Stimulated activated CD4-positive, alpha-beta T cell treated with anti-CD3 and anti-CD28 coated beads, Interleukin-4, amount 100 ng/mL, for 48 hours (primary cell): ENCODE measurements at regions not wholly inside any gene's neighbourhood (a gene's known extent, or its start where the extent isn't known, plus 50 kb on each side); places are given as distances from the start of the nearest gene placed in this dataset.
"Not testable (repeated sequence)": the region's sequence is repeated elsewhere in the genome, so short reads cannot be mapped to it uniquely, and the experiment has no call there.

Source experiments
- DNase-seq, 2 donors: peaks; one replicate each; pipeline ENCODE4 v3.0.0-alpha.2; 2020; ENCODE audit warnings: low read depth in 2 of 2

DNA sequence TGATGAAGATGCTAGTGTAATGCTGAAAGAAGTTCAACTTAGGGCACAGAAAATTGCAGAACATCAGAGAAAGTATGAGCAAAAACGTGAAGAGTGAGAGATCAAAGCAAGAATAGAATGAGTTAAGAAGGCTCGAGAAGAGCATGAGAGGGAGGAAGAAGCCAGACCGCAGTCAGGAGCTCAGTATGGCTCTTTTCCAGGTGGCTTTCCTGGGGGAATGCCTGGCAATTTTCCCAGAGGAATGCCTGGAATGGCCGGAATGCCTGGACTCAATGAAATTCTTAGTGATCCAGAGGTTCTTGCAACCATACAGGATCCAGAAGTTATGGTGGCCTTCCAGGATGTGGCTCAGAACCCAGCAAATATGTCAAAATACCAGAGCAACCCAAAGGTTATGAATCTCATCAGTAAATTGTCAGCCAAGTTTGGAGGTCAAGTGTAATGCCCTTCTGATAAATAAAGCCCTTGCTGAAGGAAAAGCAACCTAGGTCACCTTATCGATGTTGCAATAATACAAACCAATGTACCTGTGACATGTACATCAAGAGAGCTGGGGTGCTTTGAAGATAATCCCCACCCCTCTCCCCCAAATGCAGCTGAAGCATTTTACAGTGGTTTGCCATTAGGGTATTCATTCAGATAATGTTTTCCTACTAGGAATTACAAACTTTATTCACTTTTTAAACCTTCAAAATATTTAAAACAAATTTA lies 277.9 kb downstream of the LPIN1 start:
- DNase-seq = not testable (repeated sequence)

DNA sequence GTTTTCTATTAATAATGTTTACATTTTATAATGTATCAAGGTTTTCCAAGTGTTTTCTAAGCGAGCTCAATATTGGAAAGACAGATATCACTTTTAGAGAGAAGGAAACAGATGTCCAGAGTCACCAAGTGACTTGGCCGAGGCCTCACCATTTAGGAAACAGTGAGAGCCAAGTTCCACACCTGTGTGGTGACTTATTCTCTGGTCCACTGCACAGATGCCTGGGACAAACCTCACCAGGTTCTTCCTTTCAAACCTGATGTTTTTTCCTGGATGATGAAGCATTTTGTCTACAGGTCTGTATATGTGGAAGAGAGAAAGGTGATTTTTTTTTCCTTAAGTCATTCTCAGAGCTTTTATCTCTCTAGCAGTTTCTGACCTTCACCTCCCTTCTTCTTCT lies 280.7 kb downstream of the LPIN1 start:
- DNase-seq = no peak

DNA sequence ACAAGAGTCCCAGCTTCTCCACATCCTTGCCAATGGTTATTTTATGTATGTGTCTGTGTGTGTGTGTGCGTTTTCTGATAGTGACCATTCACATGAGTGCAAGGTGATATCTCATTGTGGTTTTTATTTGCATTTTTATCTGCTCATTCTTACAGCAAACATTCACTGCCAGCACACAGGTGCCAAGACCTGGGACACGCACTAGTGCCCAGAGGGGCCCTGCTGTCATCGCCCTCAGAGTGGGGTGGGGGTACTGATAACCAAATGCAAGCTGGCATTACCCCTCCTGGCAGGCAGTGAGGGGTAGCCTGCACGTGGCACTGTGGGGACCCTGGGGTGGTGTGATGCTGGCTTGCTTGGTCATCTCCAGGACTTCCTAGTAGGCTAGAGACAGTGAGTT lies 285.4 kb downstream of the LPIN1 start:
- DNase-seq = no peak

DNA sequence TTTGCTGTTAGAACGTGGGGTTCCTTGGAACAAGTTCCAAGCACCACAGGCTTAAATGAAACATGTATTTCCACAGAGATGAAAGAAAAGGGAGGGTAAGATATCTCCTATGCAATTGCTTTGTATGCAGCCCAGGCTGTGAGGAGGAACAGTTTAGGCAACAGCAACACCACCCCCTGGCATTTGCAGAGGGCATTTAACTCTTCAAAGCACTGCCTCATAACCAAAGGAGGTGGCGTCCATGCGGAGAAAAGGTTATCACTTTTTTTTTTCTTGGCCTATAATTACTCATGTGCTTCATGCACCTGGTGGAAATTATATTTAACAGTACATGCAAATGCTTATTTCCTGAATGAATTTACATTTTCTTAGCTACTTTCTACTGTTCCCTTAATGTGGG lies 286.0 kb downstream of the LPIN1 start:
- DNase-seq = no peak

DNA sequence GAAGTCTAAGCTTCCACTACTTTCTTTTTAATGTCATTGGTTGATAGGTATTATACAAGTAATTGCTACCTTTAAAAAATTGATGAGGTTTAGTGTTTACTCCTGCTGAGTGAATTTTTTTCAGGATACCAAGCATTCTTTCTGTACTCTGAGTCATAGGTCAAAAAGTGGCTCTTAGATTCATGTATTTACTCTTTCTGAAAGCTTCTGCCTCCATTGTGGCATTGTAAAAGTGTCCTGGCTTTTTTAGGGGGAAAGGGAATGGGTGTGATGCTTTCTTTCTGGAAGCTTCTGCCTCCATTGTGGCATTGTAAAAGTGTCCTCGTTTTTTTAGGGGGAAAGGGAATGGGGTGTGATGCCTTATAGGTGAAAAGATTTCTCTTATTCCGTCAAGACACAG lies 286.5 kb downstream of the LPIN1 start:
- DNase-seq = no peak

DNA sequence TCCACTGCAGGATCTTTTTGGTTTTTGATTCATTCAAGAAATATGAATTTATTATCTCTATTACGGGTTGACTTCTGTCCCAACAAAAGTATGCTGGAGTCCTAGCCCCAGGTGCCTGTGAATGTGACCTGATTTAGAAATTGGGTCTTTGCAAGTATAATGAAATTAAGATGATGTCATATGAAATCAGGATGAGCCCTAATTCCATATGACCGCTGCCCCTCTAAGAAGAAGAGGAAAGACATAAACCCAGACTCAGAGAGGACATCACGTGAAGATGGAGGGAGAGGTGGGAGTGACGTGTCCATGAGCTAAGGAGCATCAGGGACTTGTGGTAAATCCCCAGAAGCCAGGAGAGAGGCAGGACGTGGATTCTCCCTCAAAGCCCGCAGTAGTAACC lies 287.1 kb downstream of the LPIN1 start:
- DNase-seq = no peak

DNA sequence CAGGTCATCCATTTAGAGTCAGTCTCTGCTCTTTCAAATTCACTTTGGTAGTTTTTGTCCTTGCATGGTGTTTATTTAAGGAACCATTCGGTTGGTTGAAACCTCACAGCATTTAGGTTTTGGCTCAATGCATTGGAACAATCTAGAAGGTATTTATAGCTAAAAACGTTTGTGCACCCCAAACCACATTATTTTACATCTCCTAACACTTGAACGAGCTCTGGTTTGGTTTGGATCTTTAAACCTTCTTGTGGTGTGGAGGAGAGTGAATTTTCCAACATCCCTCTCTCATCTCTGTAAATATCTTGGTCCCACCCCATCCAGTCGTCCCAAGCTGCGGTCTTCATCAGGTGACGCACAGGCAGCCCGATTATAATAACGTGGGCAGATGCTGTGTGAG lies 287.9 kb downstream of the LPIN1 start:
- no peak for DNase-seq

DNA sequence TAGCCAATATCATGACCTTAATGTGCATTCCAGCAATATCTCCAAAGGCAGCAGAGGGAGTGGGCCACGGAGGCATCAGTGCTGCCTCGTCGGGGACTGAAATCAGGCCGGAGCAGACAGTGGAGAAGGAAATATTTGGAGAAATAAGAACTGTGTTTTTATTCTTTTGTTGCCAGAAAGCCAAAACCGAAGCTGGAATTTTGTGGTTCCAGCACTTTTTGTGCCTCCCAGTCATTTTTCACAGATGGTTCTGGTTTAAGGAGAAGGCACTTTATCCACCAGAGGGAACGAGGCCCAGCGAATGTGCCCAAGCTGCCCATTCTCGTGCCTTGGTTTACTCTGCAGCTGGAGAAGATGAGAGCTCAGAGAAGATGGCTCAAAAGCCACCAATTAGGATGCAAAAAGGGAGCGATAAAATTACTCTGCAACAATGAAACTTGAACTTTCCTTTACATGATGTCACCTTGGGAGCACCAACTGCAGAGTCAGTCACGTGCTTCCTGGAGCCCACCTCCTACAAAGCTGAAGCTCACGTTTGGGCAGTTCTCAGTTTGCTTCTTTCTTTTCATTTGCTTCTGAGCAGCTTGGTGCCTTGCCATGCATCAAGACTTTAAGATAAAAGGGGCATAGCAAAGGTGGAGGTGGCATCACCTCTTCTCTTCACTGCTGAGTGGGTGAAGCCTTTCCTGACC lies 288.7 kb downstream of the LPIN1 start:
- DNase-seq = no peak

DNA sequence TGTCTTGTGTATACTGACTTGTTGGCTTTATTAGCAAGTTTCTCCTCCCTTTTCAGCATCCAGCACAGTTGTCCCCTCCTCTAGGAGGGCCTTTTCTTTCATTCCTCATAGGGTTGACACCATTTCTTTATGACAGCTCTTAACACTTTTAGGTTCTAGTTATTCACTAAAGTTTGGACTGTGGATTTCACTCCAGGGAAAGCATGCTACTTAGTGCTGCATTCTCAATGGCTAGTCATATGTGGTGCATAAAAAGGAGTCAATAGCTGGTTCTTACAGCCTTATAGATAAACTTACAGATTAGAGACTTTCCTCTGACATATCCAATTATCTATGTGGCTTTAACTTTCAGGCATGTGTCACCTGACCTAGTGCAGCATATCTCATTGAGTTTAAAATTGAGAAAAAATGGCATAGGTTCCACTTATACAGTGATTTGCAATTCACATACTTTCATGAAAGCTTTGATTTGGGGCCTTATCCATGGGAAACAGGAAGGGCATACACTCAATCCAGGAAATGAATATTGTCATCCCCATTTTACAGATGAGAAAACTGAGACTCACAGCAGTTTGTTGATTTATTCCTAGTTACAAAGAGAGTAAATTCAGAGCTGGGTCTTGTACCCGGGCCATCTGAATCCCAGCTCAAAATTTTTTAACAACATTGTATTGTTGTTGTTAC lies 289.7 kb downstream of the LPIN1 start:
- no peak for DNase-seq

DNA sequence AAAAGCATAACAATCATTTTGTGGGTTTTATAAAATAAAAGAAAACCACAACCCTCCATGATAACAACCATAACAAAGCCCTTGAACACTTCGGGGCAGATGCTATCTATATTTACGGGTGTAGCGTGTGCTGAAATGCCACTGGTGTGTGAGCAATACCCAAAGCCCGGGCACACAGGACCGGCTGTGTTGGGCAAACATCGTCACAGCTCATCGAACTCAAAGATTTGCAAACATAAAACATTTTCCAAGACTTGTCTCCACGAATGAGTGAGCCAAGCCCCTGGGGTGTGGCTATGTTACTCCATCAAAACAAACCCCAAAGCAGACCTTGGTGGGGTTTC lies 290.2 kb downstream of the LPIN1 start:
- DNase-seq = no peak

DNA sequence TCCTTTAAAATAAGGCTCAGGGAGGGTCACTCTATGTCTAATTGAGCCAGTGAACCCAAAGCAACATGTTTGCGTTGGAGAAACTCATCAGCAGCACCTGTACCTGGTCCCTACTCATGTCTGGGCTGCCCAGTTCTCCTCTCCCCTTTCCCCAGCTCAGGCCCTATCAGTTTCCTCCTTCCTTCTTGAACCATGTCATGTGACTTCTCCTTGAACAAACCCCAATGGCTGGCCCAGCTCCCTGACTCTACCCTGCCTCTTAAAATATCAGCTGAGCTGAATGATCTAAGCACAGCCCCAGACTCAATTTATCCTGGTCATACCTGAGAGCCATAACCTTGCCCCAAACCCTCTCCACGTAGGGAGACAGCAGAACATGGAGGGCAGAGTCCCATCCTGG lies 290.9 kb downstream of the LPIN1 start:
- DNase-seq = no peak

DNA sequence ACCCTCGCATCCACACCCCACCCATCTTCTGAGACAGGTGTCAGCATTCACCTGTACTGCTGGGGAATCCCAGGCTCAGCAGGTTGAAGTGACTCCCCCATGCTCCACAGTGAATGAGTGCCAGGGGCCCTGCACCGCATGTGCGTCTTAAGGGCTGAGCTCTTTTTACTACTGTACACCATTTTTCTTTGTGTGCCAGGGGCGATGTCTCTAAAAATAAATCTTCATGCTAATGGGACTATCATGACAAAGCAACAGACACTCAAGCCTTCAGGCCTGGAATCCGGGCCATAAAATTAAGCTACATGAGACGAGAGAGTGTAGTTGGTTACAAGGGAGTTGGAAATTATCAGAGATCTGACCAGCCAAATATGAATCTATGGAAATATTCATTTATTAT lies 294.8 kb downstream of the LPIN1 start:
- no peak for DNase-seq

DNA sequence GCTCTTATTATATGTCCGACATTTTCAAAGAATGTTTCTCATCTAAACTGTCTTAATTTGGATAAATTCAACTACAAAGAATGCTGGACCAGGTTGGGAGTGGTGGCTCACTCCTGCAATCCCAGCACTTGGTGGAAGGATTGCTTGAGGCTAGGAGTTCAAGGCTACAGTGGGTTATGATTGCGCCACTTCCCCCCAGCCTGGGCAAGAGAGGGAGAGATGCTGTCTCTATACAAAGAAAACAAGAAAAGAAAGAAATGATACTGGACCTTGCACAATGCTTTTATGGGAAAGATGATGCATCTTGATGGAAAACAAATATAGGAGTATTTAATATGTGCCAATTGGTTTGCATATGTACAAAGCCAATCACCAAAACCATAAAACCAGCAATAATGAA lies 296.7 kb downstream of the LPIN1 start:
- DNase-seq = no peak

DNA sequence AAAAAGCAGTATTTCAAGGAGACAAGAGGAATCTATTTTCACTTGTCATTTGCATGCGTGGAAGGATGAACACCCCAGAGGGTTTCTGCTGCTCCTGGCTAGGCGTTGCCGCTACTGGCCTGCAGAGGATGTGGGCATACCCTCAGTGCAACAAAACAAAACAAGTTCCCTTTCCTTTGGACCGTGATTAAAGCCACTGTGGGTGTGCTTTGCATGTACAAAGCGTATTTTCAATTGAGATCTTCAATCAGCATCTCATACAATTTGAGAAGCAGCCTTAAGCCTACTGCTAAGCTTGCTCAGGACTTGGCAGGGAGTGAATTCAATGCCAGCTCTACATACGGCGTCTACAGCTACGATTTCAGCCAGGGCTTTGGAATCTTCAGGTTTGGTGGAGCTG lies 298.4 kb downstream of the LPIN1 start:
- DNase-seq = no peak

DNA sequence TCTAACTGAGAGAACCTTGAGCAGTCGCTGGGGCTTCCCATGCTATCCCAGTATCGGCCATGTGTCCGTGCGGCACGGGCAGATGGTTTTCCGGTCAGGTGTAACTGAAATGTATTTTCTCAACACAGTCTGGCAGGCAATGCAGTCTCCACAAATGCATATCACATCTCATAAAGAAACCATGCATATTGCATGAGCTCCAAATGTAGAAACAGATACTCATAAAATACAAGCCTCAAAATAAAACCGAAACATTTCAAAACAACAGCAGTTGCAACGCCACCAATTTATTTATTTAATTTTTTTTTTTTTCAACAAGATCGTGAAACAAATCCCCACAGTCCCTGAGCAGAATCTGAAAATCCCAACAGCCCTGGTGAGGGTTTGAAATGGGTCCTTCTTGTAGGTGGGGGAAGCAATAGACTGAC lies 299.4 kb downstream of the LPIN1 start:
- DNase-seq = no peak

DNA sequence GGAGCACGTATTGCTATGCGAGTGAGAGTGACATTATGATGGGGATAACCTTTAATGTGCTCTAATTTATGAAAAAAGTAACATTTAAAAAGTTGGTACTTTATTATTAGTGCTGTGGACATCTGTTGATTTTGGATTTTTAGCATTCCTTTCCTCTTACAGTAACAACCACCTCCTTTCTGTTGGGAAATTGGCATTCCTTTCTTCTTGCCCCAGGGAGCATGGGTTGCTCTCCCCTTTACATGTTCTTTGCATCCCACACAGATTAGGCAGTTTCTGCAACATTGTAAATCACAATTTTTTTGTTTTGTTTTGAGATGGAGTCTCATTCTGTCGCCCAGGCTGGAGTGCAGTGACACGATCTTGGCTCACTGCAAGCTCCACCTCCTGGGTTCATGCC lies 300.2 kb downstream of the LPIN1 start:
- no peak for DNase-seq

DNA sequence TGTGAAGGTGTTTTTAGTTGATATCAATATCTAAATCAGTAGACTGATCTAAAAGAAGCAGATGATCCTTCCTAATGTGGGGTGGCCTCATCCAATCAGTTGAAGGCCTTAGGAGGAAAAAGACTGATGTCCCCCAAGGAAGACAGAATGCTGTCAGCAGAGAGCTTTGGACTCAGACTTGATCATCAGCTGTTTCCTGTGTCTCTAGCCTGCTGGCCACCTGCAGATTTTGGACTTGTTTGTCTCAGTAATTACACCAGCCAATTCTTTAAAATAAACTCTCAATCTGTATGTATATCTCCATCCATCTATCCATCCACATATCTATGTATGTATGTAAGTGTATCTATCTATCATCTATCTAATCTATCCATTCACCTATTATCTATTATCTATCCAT lies 301.3 kb downstream of the LPIN1 start:
- DNase-seq = no peak

DNA sequence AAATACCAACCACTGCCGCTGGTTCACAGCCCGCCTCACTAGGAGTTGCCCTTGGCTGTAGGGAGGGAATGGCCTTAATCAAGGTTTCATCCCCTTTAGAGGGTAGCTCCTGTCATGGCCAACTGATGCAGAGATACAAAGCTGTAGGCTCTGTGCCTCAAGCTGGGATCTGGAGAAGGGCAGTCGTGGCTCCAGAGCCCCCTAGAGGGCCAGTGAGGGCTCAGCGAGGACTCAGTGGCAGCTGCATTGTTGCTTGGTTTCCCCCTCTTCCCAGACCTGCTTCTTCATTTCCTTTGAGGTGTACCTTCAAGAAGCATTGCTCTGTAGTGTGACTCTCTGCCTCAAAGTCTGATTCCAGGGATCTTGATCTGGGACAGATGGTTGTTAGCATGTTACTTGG lies 302.1 kb downstream of the LPIN1 start:
- no peak for DNase-seq

DNA sequence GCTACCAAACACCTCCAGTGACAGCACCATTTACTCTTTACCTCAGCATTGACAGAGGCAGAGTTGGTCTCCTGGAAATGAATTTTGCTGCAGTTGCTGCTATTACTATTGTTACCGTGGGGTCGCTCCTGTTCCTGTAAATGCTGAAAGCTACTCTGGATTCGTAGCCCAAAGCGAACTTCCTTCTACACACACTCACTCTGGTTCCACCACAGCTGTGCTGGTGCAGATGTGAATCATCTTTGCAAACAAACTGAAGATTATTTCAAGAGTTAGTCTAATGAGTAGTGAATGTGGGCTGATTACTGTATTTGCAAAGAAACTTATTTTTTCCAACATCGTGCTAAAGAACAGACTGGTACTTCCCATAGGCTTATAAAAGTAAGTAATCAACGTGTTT lies 304.0 kb downstream of the LPIN1 start:
- no peak for DNase-seq

DNA sequence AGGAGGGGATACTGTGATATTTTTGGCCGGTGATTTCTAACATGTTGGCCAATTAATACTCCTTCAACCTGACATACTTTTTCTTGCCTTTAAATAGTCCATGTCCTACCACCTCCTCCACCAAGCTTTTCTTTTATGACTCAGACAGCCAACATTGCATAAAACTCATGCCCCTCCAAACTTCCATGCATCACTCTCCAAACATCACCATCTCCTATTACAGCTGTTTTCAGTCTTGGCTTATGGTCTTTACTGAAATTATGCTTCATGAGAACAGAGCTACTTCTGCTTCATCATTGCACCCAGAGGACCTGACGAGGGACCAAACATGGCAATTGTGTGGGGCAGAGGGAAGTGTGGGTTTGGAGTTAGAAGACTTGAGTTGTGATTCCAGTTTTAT lies 305.4 kb downstream of the LPIN1 start:
- no peak for DNase-seq

DNA sequence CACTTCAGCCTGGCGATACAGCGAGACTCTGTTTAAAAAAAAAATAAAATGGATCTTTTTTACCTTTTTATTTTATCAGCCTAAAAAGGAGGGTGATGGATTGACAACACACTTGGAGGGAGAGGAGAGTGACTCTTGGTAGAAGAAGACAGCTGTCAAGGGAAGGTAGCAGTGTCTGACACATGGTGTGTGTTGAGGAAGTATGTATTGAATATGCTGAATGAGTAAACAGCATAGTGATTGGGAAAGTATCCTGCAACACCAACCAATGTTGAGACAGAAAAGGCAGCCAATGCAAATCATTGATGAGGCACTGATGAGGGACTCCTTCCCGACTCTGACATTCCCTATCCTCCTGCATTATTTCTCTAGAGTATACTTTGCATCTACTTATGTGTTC lies 306.4 kb downstream of the LPIN1 start:
- no peak for DNase-seq

DNA sequence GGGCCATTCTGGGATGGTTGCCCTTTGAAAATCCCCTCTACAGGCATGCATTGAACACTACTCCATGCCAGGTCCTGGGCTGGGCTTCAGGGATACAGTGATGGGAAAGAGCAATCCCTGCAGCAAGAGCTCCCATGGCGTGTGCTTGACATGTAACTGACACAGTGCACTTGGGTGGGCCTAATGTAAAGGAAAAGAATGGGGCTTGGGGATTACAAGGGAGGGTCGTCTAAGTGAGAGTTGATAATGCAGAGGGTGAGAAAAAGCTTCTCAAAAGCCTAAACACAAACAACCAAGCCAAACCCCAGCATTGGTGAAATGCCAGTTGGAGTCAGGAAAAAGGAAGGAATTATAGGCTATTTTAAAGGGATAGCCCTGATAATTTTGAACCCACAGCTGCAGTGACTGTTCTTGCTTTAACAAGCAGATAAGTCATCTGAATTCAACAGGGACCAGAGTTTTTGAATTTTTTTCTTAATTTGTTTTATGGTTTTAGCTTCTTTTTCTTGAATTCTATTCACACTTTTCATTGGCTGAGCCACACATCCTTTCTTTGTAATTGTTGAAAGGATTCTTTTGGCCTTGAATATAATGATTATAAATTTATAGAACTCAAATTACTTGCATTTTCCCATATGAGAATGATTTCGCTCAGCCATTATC lies 308.7 kb downstream of the LPIN1 start:
- DNase-seq = no peak
